IPS-18a (cell line): ENCODE measurements at regions not wholly inside any gene's neighbourhood (a gene's known extent, or its start where the extent isn't known, plus 50 kb on each side); places are given as distances from the start of the nearest gene placed in this dataset.
"Not testable (repeated sequence)": the region's sequence is repeated elsewhere in the genome, so short reads cannot be mapped to it uniquely, and the experiment has no call there.

Source experiments
- H3K27ac ChIP-seq: one replicate; pipeline ENCODE4 v1.5.1; 2013; ENCODE audit warnings: low read length
- H3K27me3 ChIP-seq: one replicate; pipeline ENCODE4 v1.6.1; 2013; ENCODE audit warnings: mild to moderate bottlenecking, low read length; ENCODE audit not compliant: control insufficient read depth, insufficient read depth
- H3K36me3 ChIP-seq: one replicate; pipeline ENCODE4 v1.6.1; 2013; ENCODE audit warnings: low read depth, low read length; ENCODE audit not compliant: control insufficient read depth
- H3K4me1 ChIP-seq: one replicate; pipeline ENCODE4 v1.6.1; 2013; ENCODE audit warnings: low read depth, low read length; ENCODE audit not compliant: control insufficient read depth
- H3K4me3 ChIP-seq: one replicate; pipeline ENCODE4 v1.5.1; 2013; ENCODE audit warnings: low read length
- H3K9ac ChIP-seq: one replicate; pipeline ENCODE4 v1.6.1; 2013; ENCODE audit warnings: mild to moderate bottlenecking, low read length, moderate library complexity
- H3K9me3 ChIP-seq: one replicate; pipeline ENCODE4 v1.6.1; 2013; ENCODE audit warnings: low read depth, low read length; ENCODE audit not compliant: control insufficient read depth

DNA sequence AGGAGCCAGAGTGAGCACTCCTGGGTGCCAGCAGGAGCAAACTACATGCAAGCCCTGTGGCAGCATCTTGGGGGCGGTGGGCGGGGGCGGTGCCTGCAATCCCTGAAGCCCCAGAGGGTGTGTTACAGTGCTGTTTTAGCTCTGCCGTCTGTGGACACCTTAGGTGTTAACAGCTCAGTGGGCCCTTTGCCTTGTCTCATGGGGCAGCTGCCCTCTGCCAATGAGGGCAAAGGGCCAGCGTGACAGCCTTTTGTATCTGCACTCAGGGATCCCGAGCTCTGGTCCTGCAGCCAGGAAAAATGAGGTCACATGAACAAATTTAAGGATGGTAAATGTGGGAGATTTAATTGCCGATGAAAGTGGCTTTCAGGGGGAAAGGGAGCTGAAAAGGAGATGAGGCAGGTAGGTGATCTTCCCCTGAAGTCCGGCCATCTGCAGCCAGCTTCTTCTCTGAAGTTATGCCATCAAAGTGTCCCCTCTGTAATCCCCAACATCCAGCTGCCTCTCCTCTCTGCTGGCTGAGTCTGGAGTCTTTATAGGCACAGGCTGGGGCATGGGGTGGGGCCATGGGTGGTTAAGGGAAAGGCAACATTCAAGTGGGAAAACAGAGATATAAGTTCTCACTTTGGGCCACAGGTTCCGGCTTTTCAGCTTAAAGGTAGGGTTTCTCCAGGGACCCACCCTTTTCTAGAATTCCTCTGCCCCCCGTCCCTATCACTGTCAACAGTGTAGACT is 267.1 kb upstream of the NBPF12 start:
- not testable (repeated sequence) for H3K27me3 ChIP-seq, H3K9me3 ChIP-seq, H3K36me3 ChIP-seq, H3K27ac ChIP-seq, H3K4me1 ChIP-seq, H3K4me3 ChIP-seq, H3K9ac ChIP-seq

DNA sequence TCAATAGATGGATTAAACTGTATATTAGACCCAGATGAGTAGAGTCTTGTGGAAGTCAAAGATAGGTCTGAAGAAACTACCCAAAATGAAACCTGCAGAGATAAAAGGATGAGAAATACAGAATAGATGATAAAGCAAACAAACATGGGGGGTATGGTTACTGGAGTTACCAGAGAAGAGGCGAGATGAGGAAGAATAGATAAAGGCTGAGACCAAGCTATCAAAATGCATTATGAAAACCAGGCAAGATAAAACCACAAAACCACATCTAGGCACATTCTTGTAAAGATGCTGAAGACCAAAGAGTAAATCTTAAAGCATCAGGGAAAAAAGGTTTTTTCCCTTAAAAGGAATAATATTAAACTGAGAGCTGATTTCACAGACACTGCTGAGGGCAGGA is 271.8 kb upstream of the NBPF12 start:
- not testable (repeated sequence) for H3K4me3 ChIP-seq, H3K4me1 ChIP-seq, H3K9ac ChIP-seq, H3K27me3 ChIP-seq, H3K36me3 ChIP-seq, H3K27ac ChIP-seq, H3K9me3 ChIP-seq

DNA sequence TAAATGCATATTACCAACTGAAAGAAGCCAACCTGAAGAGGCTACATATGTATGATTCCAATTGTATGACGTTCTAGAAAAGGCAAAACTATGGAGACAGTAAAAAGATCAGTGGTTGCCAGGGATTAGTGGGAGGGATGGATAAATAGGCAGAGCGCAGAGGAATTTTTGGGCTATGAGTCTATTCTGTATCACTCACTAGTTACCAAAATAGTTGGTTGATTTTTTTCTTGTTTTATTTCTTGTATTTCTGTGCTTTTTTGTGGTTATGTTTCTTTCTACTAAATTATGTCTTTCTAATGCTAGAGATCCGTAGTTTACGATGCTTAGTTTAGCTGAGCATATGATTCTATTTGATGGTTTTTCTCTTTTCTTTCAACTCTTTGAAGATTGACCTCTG is 277.9 kb upstream of the NBPF12 start:
- not testable (repeated sequence) for H3K9me3 ChIP-seq, H3K27ac ChIP-seq, H3K4me1 ChIP-seq, H3K4me3 ChIP-seq, H3K36me3 ChIP-seq, H3K9ac ChIP-seq, H3K27me3 ChIP-seq

DNA sequence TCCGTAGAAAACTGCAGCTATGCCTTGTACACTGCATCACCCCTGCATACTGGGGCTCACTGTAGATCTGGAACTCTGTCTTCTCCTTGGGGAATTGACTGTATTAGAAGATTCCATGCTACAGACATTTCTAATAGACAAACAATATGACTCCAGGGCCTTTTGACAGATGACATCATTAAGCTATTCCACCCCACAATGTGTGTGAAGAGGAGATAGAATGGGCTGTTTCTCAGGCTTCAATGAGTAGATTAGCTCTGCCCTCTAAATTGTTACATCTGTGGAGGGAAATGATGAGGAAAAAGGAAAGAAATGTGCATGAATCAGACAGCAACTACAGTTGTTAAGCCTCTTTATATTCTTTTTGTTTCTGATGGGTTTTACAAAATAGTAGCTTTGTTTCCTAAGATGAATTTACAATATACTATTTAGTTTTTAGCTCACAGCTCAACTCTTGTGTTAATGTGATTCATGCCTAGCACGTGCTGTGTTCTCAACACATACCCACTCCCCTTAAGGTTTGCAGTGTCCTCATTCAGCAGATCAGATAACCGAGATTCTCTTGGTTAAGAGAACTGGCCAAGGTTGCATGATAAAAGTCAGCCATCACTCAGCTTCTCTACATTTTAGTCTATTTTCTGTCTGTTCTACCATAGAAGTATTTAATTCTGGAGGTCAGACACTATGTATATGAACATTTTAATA is 281.6 kb upstream of the NBPF12 start:
- not testable (repeated sequence) for H3K9ac ChIP-seq, H3K27me3 ChIP-seq, H3K4me1 ChIP-seq, H3K4me3 ChIP-seq, H3K9me3 ChIP-seq, H3K36me3 ChIP-seq, H3K27ac ChIP-seq

DNA sequence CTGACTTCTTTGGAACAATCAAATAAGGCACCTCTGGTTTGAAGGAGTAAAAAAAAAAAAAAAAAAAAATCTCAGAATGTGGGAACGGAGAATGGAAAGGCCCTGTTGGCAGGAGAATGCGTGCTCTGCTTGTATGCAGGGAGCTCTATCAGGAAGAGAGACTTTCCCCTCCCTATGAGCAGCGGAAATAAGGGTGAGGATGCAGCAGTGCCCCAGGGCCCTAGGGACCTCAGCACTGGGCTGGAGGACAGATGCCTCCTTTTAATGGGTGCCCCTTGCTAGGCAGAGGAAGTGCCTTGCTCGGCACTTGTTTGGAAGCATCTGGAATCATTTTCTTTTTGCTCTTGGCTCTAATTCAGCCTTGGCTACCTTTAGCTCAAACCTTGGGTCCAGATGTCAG is 283.4 kb upstream of the NBPF12 start:
- H3K4me3 ChIP-seq, H3K36me3 ChIP-seq, H3K9me3 ChIP-seq, H3K9ac ChIP-seq, H3K27ac ChIP-seq, H3K27me3 ChIP-seq, H3K4me1 ChIP-seq: not testable (repeated sequence)

DNA sequence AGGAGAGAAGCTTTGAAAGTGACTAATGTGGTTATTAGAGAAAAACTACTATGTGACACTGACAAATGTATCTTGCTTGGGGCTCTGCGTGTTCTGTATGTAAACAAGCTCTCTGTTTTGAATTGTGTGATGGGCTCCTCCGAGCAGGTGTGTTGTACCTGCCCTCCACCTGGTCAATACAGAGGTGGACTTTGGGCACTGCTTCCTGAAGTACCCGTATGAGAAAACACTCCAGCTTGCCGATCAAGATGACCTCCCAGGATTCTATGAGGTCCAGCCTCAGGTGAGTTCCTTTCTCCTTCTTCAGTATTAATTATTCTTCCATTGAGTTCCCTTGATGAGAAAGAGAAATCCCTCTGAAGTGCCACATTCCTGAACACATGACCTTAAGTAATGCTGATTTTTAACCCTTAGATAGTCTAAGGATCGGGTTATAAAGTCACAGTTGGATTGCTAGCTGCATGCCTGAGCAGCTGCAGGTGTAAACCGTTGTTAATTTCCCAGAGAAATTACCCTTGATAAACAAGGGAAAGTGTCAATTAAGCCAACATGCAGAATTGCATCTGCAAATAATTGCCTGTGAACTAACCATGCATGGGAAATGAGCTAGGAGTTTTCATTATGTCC is 292.0 kb upstream of the NBPF12 start:
- H3K4me3 ChIP-seq, H3K4me1 ChIP-seq, H3K27ac ChIP-seq, H3K9ac ChIP-seq, H3K27me3 ChIP-seq, H3K36me3 ChIP-seq, H3K9me3 ChIP-seq: not testable (repeated sequence)

DNA sequence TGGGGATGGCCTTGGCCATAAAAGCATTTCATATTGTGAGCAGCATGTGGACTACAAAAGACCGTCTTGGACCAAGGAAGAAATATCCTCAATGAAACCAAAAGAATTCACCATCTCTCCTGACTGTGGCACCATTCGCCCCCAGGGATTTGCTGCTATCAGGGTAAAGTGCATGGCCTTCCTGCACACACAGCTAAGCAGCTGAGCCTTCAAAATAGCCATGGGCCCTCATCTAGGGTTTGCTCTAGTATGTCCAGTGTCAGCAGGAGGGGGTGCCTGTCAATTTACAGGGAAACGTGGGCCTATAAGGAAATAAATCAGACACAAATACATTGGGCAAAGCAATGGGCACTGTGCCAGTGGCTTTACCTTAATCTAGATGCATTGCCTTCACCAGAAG is 296.6 kb upstream of the NBPF12 start:
- not testable (repeated sequence) for H3K4me3 ChIP-seq, H3K36me3 ChIP-seq, H3K9ac ChIP-seq, H3K27me3 ChIP-seq, H3K4me1 ChIP-seq, H3K27ac ChIP-seq, H3K9me3 ChIP-seq

DNA sequence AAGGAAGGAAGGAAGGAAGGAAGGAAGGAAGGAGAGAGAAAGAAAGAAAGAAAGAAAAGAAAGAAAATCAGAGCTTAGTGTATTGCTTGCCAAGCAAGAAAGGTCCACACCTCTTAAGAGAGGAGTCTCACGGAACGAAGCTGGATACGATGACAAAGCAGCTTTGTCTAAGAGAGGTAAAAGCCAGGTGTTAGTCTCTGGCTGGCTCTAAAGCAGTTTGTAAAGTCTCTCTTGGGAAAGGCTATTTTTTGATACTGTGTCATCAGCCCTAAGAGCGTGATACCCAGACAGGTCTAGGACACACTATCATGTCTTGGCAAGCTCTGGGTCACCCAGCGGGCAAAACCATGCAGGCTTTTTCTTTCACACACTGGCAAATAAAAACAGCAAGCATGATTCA is 297.5 kb upstream of the NBPF12 start:
- not testable (repeated sequence) for H3K9me3 ChIP-seq, H3K9ac ChIP-seq, H3K4me1 ChIP-seq, H3K4me3 ChIP-seq, H3K27ac ChIP-seq, H3K36me3 ChIP-seq, H3K27me3 ChIP-seq

DNA sequence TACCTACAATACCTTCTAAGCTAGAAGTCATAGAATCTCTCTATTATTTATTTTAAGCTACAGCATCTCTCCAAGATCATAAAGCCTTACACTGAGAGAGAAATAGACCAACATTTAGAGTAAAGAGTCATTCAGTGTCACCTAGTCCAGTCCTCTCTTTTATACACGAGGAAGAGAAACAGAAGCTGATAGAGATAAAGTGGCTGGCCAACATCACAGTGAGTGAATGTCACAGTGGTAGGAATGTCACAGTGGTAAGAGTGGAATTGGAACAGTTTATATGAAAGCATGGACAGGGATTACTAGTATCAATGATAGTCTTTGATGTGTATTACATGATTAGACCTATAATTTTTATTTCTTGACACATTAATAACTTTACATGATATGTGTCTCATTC is 307.8 kb upstream of the NBPF12 start:
- not testable (repeated sequence) for H3K36me3 ChIP-seq, H3K4me1 ChIP-seq, H3K9ac ChIP-seq, H3K9me3 ChIP-seq, H3K27ac ChIP-seq, H3K27me3 ChIP-seq, H3K4me3 ChIP-seq

DNA sequence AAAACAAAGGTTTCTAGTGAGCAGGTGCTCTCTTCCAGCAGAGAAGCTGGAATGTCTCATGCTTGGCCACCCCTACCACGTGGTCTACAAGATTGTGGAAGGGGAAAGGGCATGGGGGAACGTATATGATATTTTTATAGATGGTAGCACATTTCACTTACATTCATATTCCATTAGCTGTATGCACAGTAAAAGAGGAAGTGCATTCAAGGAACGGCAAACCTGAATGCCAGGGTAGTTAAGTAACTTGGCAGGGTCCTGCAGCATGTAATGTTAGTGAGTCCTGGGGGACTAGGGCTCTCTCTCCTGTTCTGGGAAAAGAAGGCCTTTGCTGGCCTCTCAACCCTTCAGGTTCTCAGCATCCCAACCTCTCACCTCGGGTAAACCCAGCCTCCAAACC is 319.5 kb upstream of the NBPF12 start:
- H3K9ac ChIP-seq, H3K27me3 ChIP-seq, H3K4me1 ChIP-seq, H3K36me3 ChIP-seq, H3K27ac ChIP-seq, H3K9me3 ChIP-seq, H3K4me3 ChIP-seq: not testable (repeated sequence)

DNA sequence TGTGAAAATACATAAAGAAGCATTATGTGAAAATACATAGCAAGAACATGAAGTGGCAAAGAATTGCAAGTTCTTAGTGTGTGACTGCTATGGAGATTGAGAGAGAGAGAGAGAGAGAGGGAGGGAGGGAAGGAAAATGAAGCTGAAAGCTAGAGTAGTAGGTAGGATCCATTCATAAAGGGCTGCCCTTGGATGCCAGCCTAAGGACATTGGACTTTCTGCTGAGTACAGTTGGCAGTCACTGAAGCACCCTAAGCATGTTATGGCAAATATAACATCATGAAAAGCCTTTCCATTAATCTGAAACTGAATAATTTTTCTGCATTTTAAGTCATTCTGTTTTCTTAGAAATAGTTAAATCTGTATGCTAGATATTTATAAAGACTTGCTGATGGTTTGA is 333.4 kb upstream of the NBPF12 start:
- H3K36me3 ChIP-seq, H3K27ac ChIP-seq: not testable (repeated sequence)

DNA sequence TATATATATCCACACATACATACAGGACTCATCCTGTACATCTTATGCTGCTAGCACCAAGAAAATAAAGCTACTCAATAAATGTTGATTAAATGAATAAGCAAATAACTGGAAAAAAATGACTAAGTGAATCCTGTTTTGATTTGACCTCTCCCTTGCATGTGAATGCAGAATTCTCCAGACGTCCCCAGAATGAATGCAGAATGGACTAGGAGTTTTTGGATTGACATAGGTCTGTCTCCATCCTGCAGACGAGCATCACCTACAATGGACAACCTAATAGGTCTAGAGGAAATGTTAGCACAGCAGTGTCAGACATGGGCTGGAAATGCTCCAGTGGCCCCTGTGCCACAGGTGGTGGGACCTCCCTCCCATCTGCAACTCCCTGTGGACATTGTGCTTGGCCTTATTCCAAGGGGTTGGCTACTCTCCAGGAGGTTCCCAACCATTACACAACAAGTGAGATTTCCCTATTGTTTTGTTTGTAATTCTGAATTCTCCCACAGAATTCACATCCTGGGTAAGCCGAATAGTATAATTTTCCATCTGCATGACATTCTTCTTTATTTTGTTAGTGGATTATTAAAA is 337.3 kb upstream of the NBPF12 start:
- H3K27ac ChIP-seq, H3K36me3 ChIP-seq, H3K9me3 ChIP-seq, H3K4me1 ChIP-seq, H3K9ac ChIP-seq, H3K27me3 ChIP-seq, H3K4me3 ChIP-seq: not testable (repeated sequence)

More for the DNA sequence above, 333.4 kb upstream of the NBPF12 start:
- H3K9me3 ChIP-seq, H3K9ac ChIP-seq, H3K4me3 ChIP-seq, H3K27me3 ChIP-seq, H3K4me1 ChIP-seq: not testable (repeated sequence)
